GM23338 (cell line): ENCODE measurements at regions not wholly inside any gene's neighbourhood (a gene's known extent, or its start where the extent isn't known, plus 50 kb on each side); places are given as distances from the start of the nearest gene placed in this dataset.

Experiments used
- ATAC-seq: fragments of 200-7000 bp; cut with Tn5 transposase; 3 replicates; pipeline ENCODE4 v1.9.1; 2020
- DNase-seq: peaks from one replicate; pipeline ENCODE4 v3.0.0-alpha.2; 2015; ENCODE audit warnings: low spot score
- H2AFZ ChIP-seq: fragments of 200-600 bp; sonication (generic); 2 replicates; pipeline ENCODE4 v1.8.0; 2016; ENCODE audit warnings: antibody characterized with exemption, mild to moderate bottlenecking, moderate library complexity
- H3F3A ChIP-seq: fragments of 200-600 bp; sonication (generic); replicated peaks from 2 replicates; pipeline ENCODE4 v1.8.0; 2017; ENCODE audit warnings: antibody characterized with exemption, mixed run types, low read depth
- H3K27ac ChIP-seq: fragments of 200-600 bp; sonication (generic); 2 replicates; pipeline ENCODE4 v1.6.1; 2016; ENCODE audit warnings: low read depth
- H3K27me3 ChIP-seq: fragments of 200-600 bp; sonication (generic); 2 replicates; pipeline ENCODE4 v1.8.0; 2016; ENCODE audit warnings: mild to moderate bottlenecking, mixed run types, moderate library complexity; ENCODE audit not compliant: insufficient read depth
- H3K36me3 ChIP-seq: fragments of 200-600 bp; sonication (generic); 2 replicates; pipeline ENCODE4 v1.8.0; 2016; ENCODE audit warnings: mild to moderate bottlenecking; ENCODE audit not compliant: insufficient read depth
- H3K4me1 ChIP-seq: fragments of 200-600 bp; sonication (generic); 2 replicates; pipeline ENCODE4 v1.8.0; 2016; ENCODE audit warnings: mild to moderate bottlenecking, moderate library complexity; ENCODE audit not compliant: insufficient read depth
- H3K4me2 ChIP-seq: fragments of 200-600 bp; sonication (generic); 2 replicates; pipeline ENCODE4 v1.7.1; 2017; ENCODE audit warnings: mixed run types
- H3K4me3 ChIP-seq: fragments of 200-600 bp; sonication (generic); 2 replicates; pipeline ENCODE4 v1.6.1; 2016; ENCODE audit warnings: mixed run types
- H3K79me2 ChIP-seq: fragments of 200-600 bp; sonication (generic); replicated peaks from 2 replicates; pipeline ENCODE4 v1.8.0; 2017; ENCODE audit warnings: mild to moderate bottlenecking; ENCODE audit not compliant: insufficient read depth
- H3K9me2 ChIP-seq: fragments of 200-600 bp; sonication (generic); 2 replicates; pipeline ENCODE4 v1.8.0; 2017; ENCODE audit not compliant: insufficient read depth
- H4K20me1 ChIP-seq: fragments of 200-600 bp; sonication (generic); replicated peaks from 2 replicates; pipeline ENCODE4 v1.8.0; 2017; ENCODE audit warnings: mild to moderate bottlenecking; ENCODE audit not compliant: insufficient read depth
- H3K27ac Mint-ChIP-seq: 2 replicates; pipeline ENCODE4 v1.8.0; 2020; ENCODE audit warnings: inconsistent platforms, mild to moderate bottlenecking, moderate library complexity, mixed read lengths
- H3K27me3 Mint-ChIP-seq: 3 replicates; pipeline ENCODE4 v1.8.0; 2022; ENCODE audit warnings: low read depth, mild to moderate bottlenecking, moderate library complexity, mixed read lengths, inconsistent platforms; ENCODE audit not compliant: insufficient read depth, poor library complexity
- H3K36me3 Mint-ChIP-seq: 3 replicates; pipeline ENCODE4 v1.8.0; 2021; ENCODE audit warnings: low read depth, mild to moderate bottlenecking, inconsistent platforms, moderate library complexity, mixed read lengths
- H3K4me1 Mint-ChIP-seq: 3 replicates; pipeline ENCODE4 v1.8.0; 2020; ENCODE audit warnings: mild to moderate bottlenecking, inconsistent platforms, mixed read lengths
- H3K4me3 Mint-ChIP-seq: 3 replicates; pipeline ENCODE4 v1.8.0; 2021; ENCODE audit warnings: moderate library complexity, mild to moderate bottlenecking, inconsistent platforms, mixed read lengths
- H3K9me3 Mint-ChIP-seq: 3 replicates; pipeline ENCODE4 v1.8.0; 2020; ENCODE audit warnings: moderate library complexity, mild to moderate bottlenecking, inconsistent platforms, mixed read lengths
- CREB1 ChIP-seq: fragments of 250-450 bp; sonication (Bioruptor Pico); IDR thresholded peaks from 2 replicates; pipeline ENCODE4 v1.5.0; 2020; ENCODE audit warnings: low read depth, mild to moderate bottlenecking, moderate library complexity
- CTCF ChIP-seq, 2 experiments: fragments of 200-600 bp in 1 of 2; sonication (generic) in 1 of 2; conservative IDR thresholded peaks; 2 replicates each; pipeline versions ENCODE4 v1.5.1 to v1.6.1; 2016 to 2017; ENCODE audit warnings: antibody characterized with exemption in 2 of 2, low read depth in 2 of 2, mild to moderate bottlenecking in 2 of 2, moderate library complexity in 1 of 2
- ETS1 ChIP-seq: IDR thresholded peaks from 2 replicates; pipeline ENCODE4 v1.6.1; 2016; ENCODE audit warnings: antibody characterized with exemption
- EZH2 ChIP-seq: fragments of 200-600 bp; sonication (generic); IDR thresholded peaks from one replicate; pipeline ENCODE4 v1.8.0; 2017; ENCODE audit warnings: antibody characterized with exemption, mild to moderate bottlenecking, low read depth; ENCODE audit not compliant: unreplicated experiment
- EZH2phosphoT487 ChIP-seq: fragments of 200-600 bp; sonication (generic); IDR thresholded peaks from one replicate; pipeline ENCODE4 v1.8.1; 2018; ENCODE audit warnings: antibody characterized with exemption; ENCODE audit not compliant: unreplicated experiment
- JUNB ChIP-seq: IDR thresholded peaks from one replicate; pipeline ENCODE4 v1.6.1; 2016; ENCODE audit warnings: antibody characterized with exemption; ENCODE audit not compliant: unreplicated experiment
- NANOG ChIP-seq: IDR thresholded peaks from 2 replicates; pipeline ENCODE4 v1.6.1; 2016; ENCODE audit warnings: antibody characterized with exemption, borderline replicate concordance
- POLR2AphosphoS5 ChIP-seq: IDR thresholded peaks from 2 replicates; pipeline ENCODE4 v1.6.1; 2016; ENCODE audit warnings: antibody characterized with exemption, low read depth
- REST ChIP-seq: IDR thresholded peaks from one replicate; pipeline ENCODE4 v1.6.1; 2018; ENCODE audit warnings: antibody characterized with exemption; ENCODE audit not compliant: unreplicated experiment
- ZNF331 ChIP-seq: fragments of 250-450 bp; sonication (Bioruptor Pico); IDR thresholded peaks from 2 replicates; pipeline ENCODE4 v1.5.0; 2020; ENCODE audit warnings: low read depth, mild to moderate bottlenecking, moderate library complexity
- ZNF462 ChIP-seq: fragments of 250-450 bp; sonication (Bioruptor Pico); IDR thresholded peaks from 2 replicates; pipeline ENCODE4 v1.5.0; 2020; ENCODE audit warnings: mild to moderate bottlenecking, moderate library complexity

- TF ChIP-seq ZNF462 (CRISPR knock-in tag) (no peak), NANOG (no peak), JUNB (no peak), EZH2 (no peak), REST (no peak), CREB1 (CRISPR knock-in tag) (no peak), POLR2AphosphoS5 (no peak)
These were observed 139.7 kb upstream of the CIBAR2 start (continued) for GRCh38 chr16:85252014-85252413.

- Mint-ChIP-seq H3K36me3 (no peaks in the 10 kb centered on the region), H3K9me3 (no peaks in the 10 kb centered on the region), H3K4me1 (no peaks in the 10 kb centered on the region; the same call in 1 of the 3 replicates), H3K27me3 (peaks cover 10% of the 10 kb centered on the region), H3K4me3 (no peak overlapping the region), H3K27ac (no peak overlapping the region)
- no peaks in the 10 kb centered on the region for H3K4me1 ChIP-seq
- H3K9me2 ChIP-seq = no peaks in the 10 kb centered on the region
- ATAC-seq = no peak
- H2AFZ ChIP-seq = no peak overlapping the region
- H4K20me1 ChIP-seq = no peaks in the 10 kb centered on the region
- H3F3A ChIP-seq = no peaks in the 10 kb centered on the region
- no peak overlapping the region for H3K27ac ChIP-seq
- no peaks in the 10 kb centered on the region for H3K36me3 ChIP-seq
- H3K27me3 ChIP-seq = no peaks in the 10 kb centered on the region
- TF ChIP-seq ZNF331 (CRISPR knock-in tag) = no peak
- TF ChIP-seq EZH2phosphoT487 = no peak
- no peak for TF ChIP-seq NANOG
- no peak for TF ChIP-seq CTCF (conservative IDR thresholded peaks at IDR 0.05; ENCODE audit: low read depth in 2 of 2)
- no peak for TF ChIP-seq CREB1 (CRISPR knock-in tag)
- TF ChIP-seq ETS1 = no peak
- 0 out of 2 replicates have a peak, but pooled peaks cover 8% of the 10 kb centered on the region for H3K79me2 ChIP-seq
- H3K4me2 ChIP-seq = no peak overlapping the region
- no peak for DNase-seq
- H3K4me3 ChIP-seq = no peak overlapping the region
These were observed 140.2 kb upstream of the CIBAR2 start for GRCh38 chr16:85252461-85252860.
